ENCODE measurements at regions not wholly inside any gene's neighbourhood (a gene's known extent, or its start where the extent isn't known, plus 50 kb on each side); places are given as distances from the start of the nearest gene placed in this dataset.

GRCh38 chr16:72728516-72728915 lies 319.4 kb downstream of the ZFHX3 start:
- no peak for TF ChIP-seq CTCF (IDR thresholded peaks at IDR 0.05)

GRCh38 chr16:72727565-72727964 lies 320.4 kb downstream of the ZFHX3 start:
- TF ChIP-seq CTCF (IDR thresholded peaks at IDR 0.05), result no peak

GRCh38 chr16:72725643-72726042 lies 322.3 kb downstream of the ZFHX3 start:
- no peak for TF ChIP-seq CTCF (IDR thresholded peaks at IDR 0.05)

- no peak for TF ChIP-seq CTCF (IDR thresholded peaks at IDR 0.05)
Observed at GRCh38 chr16:72723781-72724180, 324.1 kb downstream of the ZFHX3 start.

- TF ChIP-seq CTCF (IDR thresholded peaks at IDR 0.05), result no peak
Observed at GRCh38 chr16:72722552-72722951, 325.4 kb downstream of the ZFHX3 start.

- peak; percentile 28; the same call in 1 of the 2 replicates for TF ChIP-seq CTCF (IDR thresholded peaks at IDR 0.05)
Observed at GRCh38 chr16:72721981-72722380, 325.9 kb downstream of the ZFHX3 start.

GRCh38 chr16:72715267-72715666 lies 332.7 kb downstream of the ZFHX3 start:
- no peak for TF ChIP-seq CTCF (IDR thresholded peaks at IDR 0.05)

GRCh38 chr16:72711823-72712222 lies 336.1 kb downstream of the ZFHX3 start:
- no peak for TF ChIP-seq CTCF (IDR thresholded peaks at IDR 0.05)
